ENCODE measurements at regions not wholly inside any gene's neighbourhood (a gene's known extent, or its start where the extent isn't known, plus 50 kb on each side); places are given as distances from the start of the nearest gene placed in this dataset.

DNA sequence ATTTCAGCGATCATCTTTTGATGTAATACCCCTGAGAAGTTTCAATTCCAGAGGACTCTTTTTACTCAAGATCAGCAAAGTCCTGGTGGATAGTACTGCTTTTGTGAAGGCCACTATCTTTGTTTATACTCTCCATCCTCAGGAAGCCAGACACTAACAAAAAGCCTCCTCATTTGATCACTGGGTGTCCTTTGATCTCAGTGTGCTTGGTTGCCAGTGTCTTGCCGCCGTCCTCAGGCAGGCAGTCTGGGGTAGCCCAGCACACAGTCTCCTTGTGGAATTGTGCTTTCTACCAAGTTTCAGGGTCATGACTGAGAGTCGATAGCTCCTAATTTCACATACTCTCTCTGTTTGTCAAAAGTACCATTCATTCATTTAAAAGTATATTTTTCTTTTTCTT is 762.2 kb downstream of the EFNB2 start:
- H3K9ac ChIP-seq (ENCODE audit: low read depth, low read length): no peak overlapping the region
- no peak overlapping the region for H2AK5ac ChIP-seq (ENCODE audit: low read depth, low read length)
- no peak overlapping the region for H2BK5ac ChIP-seq (ENCODE audit: low read depth, low read length, poor library complexity, severe bottlenecking)
- H2AK9ac ChIP-seq (replicated peaks; ENCODE audit: low read depth, low read length, poor library complexity): no peak overlapping the region
- in situ Hi-C loops (cut with MboI; ENCODE audit: low sequenced_read_pairs): no loop called here
- H3K4me1 ChIP-seq (ENCODE audit: control insufficient read depth, insufficient read depth, low read length): no peaks in the 10 kb centered on the region
- no peak overlapping the region for H3K4ac ChIP-seq (ENCODE audit: low read depth, low read length)
- H3K56ac ChIP-seq (ENCODE audit: extremely low read depth, insufficient read depth, low read length): no peak overlapping the region
- no peak overlapping the region for H3K4me2 ChIP-seq (ENCODE audit: low read depth, low read length)
- dilution Hi-C loops (cut with HindIII; ENCODE audit: low sequenced_read_pairs, unreplicated experiment): no loop called here
- intact Hi-C loops (cut with micrococcal nuclease): no loop called here
- ATAC-seq (ENCODE audit: low read depth) (no peak), DNase-seq (no peak)
- H4K91ac ChIP-seq (ENCODE audit: insufficient read depth, low read depth, low read length): no peak overlapping the region
- no peak overlapping the region for H3K14ac ChIP-seq (replicated peaks; ENCODE audit: low read depth, low read length)
- H3K23ac ChIP-seq (ENCODE audit: low read depth, low read length): no peak overlapping the region
- H3K9me3 ChIP-seq (ENCODE audit: control insufficient read depth, insufficient read depth, low read length): no peaks in the 10 kb centered on the region
- TF ChIP-seq, protein P1, sequence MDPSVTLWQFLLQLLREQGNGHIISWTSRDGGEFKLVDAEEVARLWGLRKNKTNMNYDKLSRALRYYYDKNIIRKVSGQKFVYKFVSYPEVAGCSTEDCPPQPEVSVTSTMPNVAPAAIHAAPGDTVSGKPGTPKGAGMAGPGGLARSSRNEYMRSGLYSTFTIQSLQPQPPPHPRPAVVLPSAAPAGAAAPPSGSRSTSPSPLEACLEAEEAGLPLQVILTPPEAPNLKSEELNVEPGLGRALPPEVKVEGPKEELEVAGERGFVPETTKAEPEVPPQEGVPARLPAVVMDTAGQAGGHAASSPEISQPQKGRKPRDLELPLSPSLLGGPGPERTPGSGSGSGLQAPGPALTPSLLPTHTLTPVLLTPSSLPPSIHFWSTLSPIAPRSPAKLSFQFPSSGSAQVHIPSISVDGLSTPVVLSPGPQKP (IDR thresholded peaks at IDR 0.05; ENCODE audit: borderline replicate concordance, low read depth, low read length): no peak
- TF ChIP-seq FOS (IDR thresholded peaks at IDR 0.05; ENCODE audit: low read depth, low read length): no peak
- TF ChIP-seq CHD1 (IDR thresholded peaks at IDR 0.05; ENCODE audit: low read depth, low read length): no peak
- no peak for TF ChIP-seq MAZ (IDR thresholded peaks at IDR 0.05; ENCODE audit: borderline replicate concordance, low read depth, low read length)
- TF ChIP-seq, protein P2, sequence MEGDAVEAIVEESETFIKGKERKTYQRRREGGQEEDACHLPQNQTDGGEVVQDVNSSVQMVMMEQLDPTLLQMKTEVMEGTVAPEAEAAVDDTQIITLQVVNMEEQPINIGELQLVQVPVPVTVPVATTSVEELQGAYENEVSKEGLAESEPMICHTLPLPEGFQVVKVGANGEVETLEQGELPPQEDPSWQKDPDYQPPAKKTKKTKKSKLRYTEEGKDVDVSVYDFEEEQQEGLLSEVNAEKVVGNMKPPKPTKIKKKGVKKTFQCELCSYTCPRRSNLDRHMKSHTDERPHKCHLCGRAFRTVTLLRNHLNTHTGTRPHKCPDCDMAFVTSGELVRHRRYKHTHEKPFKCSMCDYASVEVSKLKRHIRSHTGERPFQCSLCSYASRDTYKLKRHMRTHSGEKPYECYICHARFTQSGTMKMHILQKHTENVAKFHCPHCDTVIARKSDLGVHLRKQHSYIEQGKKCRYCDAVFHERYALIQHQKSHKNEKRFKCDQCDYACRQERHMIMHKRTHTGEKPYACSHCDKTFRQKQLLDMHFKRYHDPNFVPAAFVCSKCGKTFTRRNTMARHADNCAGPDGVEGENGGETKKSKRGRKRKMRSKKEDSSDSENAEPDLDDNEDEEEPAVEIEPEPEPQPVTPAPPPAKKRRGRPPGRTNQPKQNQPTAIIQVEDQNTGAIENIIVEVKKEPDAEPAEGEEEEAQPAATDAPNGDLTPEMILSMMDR (conservative IDR thresholded peaks at IDR 0.05; ENCODE audit: low read depth, low read length): no peak
- TF ChIP-seq POLR2A (IDR thresholded peaks at IDR 0.05; ENCODE audit: low read depth, low read length): no peak
- TF ChIP-seq BHLHE40 (IDR thresholded peaks at IDR 0.05; ENCODE audit: low read depth, low read length): no peak
- no peak overlapping the region for H2AFZ ChIP-seq (replicated peaks; ENCODE audit: low read length, poor library complexity)
- POLR2A ChIA-PET (ENCODE audit: unreplicated experiment): no interaction called here
- H3K18ac ChIP-seq (ENCODE audit: low read depth, low read length): no peak overlapping the region
- H2BK120ac ChIP-seq (ENCODE audit: low read depth, low read length): no peak overlapping the region
- H3K36me3 ChIP-seq (ENCODE audit: control insufficient read depth, insufficient read depth, low read length): no peaks in the 10 kb centered on the region
- no peaks in the 10 kb centered on the region for H3K9me1 ChIP-seq (ENCODE audit: insufficient read depth, low read length)
- no TSS peak for BruUV-seq (replicated peaks)
- H2BK20ac ChIP-seq (ENCODE audit: low read depth, low read length): no peak overlapping the region
- CTCF ChIA-PET: no interaction called here
- H3K27me3 ChIP-seq (ENCODE audit: control insufficient read depth, insufficient read depth, low read length): no peaks in the 10 kb centered on the region
- H3K27ac ChIP-seq (ENCODE audit: insufficient read depth, low read length): no peak overlapping the region
- H3K79me1 ChIP-seq (ENCODE audit: low read depth in 1 of 2, low read length in 2 of 2): no peaks in the 10 kb centered on the region
- WGBS, 2 experiments (ENCODE audit: extremely low coverage in 2 of 2, insufficient read length in 1 of 2): no CpG with 5 or more reads among the region's 4 CpGs
- H4K20me1 ChIP-seq (ENCODE audit: insufficient read depth, low read length): no peaks in the 10 kb centered on the region
- H2BK15ac ChIP-seq (ENCODE audit: low read depth, low read length): no peak overlapping the region
- no peak overlapping the region for H4K5ac ChIP-seq (ENCODE audit: low read depth, low read length)
- no peak overlapping the region for H3K4me3 ChIP-seq (ENCODE audit: insufficient read depth, low read depth, low read length)
- H4K8ac ChIP-seq (ENCODE audit: low read depth in 2 of 2, low read length in 2 of 2): no peak overlapping the region

Measured in IMR-90 (cell line).